Activated T-helper 9 cell treated with anti-CD3 and anti-CD28 coated beads, Interleukin-2, amount 50 U/mL, for 16 hours (primary cell): ENCODE measurements at regions not wholly inside any gene's neighbourhood (a gene's known extent, or its start where the extent isn't known, plus 50 kb on each side); places are given as distances from the start of the nearest gene placed in this dataset.

Experiments used
- DNase-seq: peaks from one replicate; pipeline ENCODE4 v3.0.0-alpha.2; 2020; ENCODE audit warnings: low read depth

- DNase-seq: no peak
Measured at GRCh38 chr2:6290217-6291015, 575.3 kb downstream of the CMPK2 start.

GRCh38 chr2:6294791-6295190 lies 570.9 kb downstream of the CMPK2 start:
- DNase-seq: no peak

- no peak for DNase-seq
Measured at GRCh38 chr2:6297238-6297637, 568.5 kb downstream of the CMPK2 start.

- no peak for DNase-seq
Measured at GRCh38 chr2:6301426-6301825, 564.3 kb downstream of the CMPK2 start.

GRCh38 chr2:6308986-6309385 lies 556.7 kb downstream of the CMPK2 start:
- DNase-seq: no peak

GRCh38 chr2:6309415-6310255 lies 556.1 kb downstream of the CMPK2 start:
- DNase-seq: no peak

GRCh38 chr2:6310256-6311215 lies 555.2 kb downstream of the CMPK2 start:
- DNase-seq: no peak

- DNase-seq: no peak
Measured at GRCh38 chr2:6312367-6312766, 553.3 kb downstream of the CMPK2 start.

GRCh38 chr2:6314218-6314960 lies 551.3 kb downstream of the CMPK2 start:
- no peak for DNase-seq

- no peak for DNase-seq
Measured at GRCh38 chr2:6325616-6326015, 540.1 kb downstream of the CMPK2 start.

- no peak for DNase-seq
Measured at GRCh38 chr2:6326958-6327357, 538.7 kb downstream of the CMPK2 start.

- DNase-seq: no peak
Measured at GRCh38 chr2:6336752-6337471, 528.8 kb downstream of the CMPK2 start.

GRCh38 chr2:6337472-6337820 lies 528.3 kb downstream of the CMPK2 start:
- no peak for DNase-seq

GRCh38 chr2:6341588-6342129 lies 524.0 kb downstream of the CMPK2 start:
- no peak for DNase-seq

GRCh38 chr2:6342273-6342920 lies 523.3 kb downstream of the CMPK2 start:
- no peak for DNase-seq

- DNase-seq: no peak
Measured at GRCh38 chr2:6343076-6343475, 522.6 kb downstream of the CMPK2 start.

- no peak for DNase-seq
Measured at GRCh38 chr2:6352247-6352646, 513.5 kb downstream of the CMPK2 start.

- no peak for DNase-seq
Measured at GRCh38 chr2:6352906-6353515, 512.7 kb downstream of the CMPK2 start.

GRCh38 chr2:6353669-6354068 lies 512.0 kb downstream of the CMPK2 start:
- no peak for DNase-seq

GRCh38 chr2:6354546-6354945 lies 511.2 kb downstream of the CMPK2 start:
- no peak for DNase-seq
